NCI-H1092 (cell line): ENCODE measurements at regions not wholly inside any gene's neighbourhood (a gene's known extent, or its start where the extent isn't known, plus 50 kb on each side); places are given as distances from the start of the nearest gene placed in this dataset.
"Not testable (repeated sequence)": the region's sequence is repeated elsewhere in the genome, so short reads cannot be mapped to it uniquely, and the experiment has no call there.

Source experiments
- DNase-seq: peaks from one replicate; lab custom pipeline; 2025; lab: John Stamatoyannopoulos, UW

DNA sequence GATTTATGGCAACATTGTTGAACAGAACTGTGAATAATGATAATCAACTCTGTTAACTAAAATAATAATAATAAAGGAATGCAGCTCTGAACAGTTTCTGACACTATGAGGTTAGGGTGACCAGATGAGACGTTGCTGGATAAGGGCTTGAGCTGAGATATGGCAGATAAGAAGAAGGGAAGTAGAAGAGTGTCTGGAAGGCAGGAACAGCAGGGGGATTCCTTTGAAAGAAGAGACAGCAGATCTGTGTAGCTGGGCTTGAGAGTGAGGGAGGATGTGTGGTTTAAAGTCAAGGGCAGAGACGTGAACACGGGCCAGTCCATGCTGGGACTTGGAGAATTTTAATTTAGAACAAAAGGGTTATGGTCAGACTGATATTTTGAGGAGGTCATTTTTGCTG, 273.1 kb upstream of the SLC14A2 start:
- DNase-seq: no peak

DNA sequence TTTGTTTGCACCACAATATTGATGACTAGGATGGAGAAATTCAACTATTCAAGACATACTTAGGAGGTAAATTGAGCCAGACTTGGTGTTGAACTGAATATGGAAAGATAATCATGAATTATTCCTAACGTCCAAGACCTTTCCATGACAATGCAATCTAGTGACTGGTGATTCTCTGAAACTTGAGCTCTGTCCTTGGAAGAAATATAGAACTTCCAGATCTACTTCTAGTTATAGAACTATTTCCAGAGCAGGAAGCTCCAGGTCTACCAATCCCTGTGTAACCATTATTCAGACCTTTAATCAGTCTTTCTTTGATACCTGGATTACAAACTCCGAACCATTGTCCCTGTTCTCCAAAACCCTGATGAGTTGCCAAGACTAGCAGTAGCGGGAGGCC, 272.6 kb upstream of the SLC14A2 start:
- no peak for DNase-seq

DNA sequence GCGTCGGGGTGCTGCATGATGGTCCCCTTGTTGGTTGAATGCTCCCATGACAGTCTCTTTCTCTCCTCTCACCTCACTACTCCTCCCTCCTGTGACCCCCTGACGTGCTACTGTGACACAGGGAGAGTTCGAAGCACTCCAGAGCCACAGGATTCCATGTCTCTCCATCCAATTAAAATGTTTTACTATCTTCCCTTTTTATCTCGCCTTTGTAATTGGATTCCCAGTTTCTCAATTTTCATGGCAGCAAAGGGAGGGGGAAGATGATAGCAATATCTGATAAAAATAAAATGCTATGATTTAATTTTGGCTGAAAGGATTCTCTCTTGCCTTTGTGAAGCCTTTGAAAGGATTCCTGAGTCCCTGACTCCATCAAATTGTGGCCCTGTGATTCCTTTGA, 271.9 kb upstream of the SLC14A2 start:
- DNase-seq: no peak

DNA sequence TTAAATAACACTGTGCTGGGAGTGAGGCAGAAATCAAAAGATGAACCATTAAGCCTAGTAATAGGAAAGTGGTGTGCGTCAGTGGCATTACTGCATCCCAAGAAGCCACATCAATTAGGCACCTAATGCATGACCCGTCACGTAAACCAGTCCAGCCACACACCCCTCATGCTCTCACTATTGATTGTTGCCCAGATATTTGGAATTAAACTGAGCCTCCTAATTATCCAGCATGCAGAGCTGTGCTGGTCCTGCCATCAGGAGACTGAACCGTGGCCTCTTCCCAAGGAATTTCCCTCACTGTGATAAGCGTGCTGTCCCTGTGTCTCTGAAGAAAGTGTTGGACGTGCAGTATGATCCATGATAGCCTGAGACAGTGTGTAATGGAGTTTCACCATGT, 270.6 kb upstream of the SLC14A2 start:
- not testable (repeated sequence) for DNase-seq

DNA sequence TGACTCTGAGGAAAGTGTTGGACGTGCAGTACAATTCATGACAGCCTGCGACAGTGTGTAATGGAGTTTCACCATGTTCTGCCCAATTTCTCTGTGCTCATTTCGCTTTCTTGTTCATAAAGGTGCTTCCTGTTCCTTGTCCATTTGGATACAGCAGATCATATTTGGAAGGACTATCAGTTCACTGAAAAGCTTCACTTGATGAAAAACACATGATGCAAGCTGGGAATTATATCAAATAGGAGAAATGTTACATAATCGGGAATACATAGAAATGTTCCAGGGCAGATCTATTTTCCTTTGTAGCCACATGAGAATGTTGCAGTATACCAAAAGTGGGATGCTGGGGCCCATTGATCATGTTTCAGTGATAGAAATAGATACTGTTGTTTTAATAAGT, 266.3 kb upstream of the SLC14A2 start:
- no peak for DNase-seq

DNA sequence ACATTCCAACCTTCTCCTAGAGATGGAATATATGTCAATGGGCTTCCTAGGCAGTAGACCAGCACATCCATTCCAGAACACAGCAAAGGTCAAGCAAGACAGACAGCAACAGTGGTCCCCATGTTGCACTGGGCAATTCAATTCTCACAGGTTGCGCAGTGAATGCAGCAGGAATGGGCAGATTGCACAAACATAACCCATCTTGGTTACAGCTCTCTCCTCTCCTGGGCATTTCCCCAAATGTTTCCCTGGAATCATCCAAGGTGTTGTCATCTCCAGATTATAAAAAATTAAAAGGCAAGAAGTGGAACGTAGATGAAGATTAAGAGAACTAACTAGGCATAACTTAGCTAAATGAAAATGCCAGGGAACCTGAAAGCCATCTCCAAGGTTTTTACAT, 265.8 kb upstream of the SLC14A2 start:
- no peak for DNase-seq

DNA sequence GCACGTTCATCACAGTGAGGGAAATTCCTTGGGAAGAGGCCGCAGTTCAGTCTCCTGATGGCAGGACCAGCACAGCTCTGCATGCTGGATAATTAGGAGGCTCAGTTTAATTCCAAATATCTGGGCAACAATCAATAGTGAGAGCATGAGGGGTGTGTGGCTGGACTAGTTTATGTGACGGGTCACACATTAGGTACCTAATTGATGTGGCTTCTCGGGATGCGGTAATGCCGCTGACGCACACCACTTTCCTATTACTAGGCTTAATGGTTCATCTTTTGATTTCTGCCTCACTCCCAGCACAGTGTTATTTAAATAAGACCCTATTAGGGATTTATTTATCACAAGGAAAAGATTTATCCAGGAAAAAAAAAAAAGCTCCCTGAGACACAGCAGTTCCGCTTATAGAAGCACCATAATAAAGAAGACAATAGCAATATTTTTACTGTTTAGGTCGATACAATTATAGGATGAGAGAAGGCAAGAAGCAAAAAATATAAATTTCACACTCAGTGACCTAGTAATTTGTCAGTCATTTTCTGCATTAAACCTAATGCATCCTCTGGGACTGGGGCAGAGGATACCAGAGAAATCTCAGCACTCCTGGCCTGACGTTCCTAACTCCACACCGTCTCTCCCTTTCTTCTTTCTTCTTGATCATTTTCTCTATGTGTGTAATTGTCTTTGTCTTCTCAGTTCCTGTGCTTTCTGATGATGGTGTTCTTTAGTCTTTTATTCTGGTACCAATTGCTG, 264.7 kb upstream of the SLC14A2 start:
- DNase-seq: no peak

DNA sequence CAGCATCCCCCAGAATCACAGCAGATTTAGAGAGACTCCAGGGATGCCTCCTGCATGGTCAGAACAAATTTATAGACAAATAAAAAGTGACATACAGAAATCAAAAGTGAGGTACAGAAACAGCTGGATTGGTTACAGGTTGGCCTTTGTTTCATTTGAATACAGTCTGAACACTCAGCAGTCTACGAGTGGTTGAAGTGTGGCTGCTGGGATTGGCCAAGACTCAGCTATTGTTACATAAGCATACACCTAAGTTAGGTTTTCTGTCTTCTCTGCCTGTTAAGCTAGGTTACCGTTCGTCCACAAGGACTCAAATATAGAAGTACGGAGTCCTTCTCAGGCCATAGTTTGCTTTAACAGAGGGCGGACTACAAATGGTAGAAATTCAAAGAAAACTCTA, 262.4 kb upstream of the SLC14A2 start:
- DNase-seq: no peak

DNA sequence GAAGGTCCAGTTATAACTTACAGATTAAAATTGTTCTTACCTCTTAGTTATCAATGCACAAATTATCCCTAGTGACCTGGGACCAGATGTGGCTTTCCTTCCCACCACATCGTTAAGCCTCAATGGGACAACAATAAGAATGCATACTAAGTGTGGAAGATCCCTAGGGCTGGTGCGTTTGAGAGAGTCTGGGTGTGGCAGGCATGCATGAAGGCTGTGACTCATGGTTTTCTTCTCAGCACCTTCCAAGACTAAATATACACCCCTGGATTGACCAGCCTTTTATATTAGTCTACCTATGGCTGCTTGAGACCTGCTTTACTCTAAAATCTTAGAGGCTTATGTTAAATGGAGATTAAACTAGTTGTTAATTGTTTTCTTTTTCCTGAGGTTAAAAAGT, 261.7 kb upstream of the SLC14A2 start:
- DNase-seq: no peak

DNA sequence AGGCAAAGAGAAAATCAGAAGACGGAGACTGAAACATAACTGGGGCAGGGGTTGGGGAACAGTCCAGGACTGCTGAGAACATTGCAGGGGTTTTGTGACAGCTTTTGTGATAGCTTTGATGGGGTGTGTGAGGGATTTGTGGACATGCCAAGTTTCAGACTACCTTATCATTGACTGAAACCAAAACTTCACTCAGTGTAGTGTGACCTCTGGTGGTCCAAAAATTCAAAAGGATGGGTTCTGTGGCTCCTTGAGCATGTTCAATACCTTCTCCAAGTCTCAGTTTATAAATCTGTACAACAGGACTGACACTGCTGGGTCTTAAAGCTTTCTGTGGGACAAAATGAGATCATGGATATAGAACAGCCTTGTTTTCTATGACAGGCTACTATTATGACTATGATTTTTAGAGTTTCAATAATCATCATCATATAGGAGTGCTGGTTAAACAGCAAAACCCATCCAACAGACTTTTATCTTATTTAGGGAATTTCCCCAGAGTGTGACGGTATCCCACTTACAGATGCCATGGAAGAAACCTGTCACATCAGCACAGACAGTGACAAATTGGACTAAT, 259.2 kb upstream of the SLC14A2 start:
- DNase-seq: no peak

DNA sequence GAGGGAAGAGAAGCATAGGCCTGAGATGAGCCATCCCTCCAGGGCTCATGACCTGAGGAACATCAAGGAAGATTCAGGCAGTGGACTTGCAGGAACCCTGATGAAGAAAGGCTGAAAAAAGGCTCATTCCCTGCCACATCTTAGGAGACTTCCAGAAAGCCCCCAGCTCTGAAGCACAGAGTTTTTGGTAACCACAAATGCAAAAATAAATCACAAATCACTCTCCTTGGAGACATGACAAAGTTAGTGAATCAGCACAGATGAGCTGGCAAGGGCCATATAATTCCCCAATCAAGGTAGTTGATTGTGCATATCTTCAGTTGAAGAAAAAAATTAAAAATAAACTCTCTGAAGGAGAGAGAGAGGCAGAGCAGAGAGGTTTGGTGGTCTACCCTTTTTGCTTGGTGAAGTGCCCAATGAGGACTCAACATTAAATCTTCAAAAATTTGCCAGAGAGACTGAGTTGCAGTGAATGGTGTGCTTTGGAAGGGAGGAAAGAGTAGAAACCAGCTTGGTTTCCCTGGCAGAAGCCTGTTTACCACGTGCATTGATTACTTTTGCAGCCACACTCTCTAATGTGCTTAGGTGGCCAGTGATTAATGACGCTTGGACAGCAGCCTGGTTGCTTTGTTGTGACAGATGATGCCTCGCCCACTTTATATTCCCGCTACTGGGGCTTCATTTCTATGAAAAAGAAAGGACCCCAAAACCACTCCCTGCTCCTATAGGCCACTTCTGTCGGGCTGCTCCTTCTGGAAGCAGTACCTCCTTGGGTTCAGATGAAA, 257.4 kb upstream of the SLC14A2 start:
- DNase-seq: no peak

DNA sequence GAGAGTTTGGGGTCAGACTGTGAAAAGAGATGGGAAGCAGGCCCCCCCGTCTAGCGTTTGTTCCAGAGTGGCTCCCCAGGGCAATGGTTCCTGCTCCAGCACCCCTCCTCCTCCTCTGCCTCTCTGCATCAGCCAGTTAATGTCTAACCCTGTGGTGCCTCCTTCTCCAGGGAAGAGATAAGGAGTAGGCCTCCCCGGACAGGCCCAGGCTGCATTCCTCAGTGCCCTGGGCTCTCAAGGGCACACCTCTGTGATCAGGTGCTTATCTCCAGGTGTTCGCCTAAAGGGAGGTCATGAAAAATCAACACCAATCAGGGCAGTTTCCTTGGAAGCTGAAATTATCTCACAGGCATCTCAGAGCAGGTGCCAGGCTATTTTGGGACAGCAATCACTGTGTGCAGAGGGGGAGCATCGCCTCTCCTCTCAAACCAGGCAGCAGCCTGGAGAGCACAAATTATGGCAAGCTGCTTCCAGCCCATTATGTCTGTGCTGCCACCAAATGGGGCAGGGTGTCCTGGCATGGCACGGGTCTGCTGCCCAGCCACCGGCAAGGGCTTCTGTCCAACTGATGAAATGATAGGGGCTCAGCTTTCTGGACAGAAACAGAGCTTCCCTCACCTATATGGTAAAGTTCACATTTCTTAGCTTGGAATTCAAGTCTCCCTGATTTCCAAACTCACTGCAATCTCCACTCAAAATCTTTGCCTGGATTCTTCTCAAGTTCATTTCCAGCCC, 255.8 kb upstream of the SLC14A2 start:
- DNase-seq: no peak

DNA sequence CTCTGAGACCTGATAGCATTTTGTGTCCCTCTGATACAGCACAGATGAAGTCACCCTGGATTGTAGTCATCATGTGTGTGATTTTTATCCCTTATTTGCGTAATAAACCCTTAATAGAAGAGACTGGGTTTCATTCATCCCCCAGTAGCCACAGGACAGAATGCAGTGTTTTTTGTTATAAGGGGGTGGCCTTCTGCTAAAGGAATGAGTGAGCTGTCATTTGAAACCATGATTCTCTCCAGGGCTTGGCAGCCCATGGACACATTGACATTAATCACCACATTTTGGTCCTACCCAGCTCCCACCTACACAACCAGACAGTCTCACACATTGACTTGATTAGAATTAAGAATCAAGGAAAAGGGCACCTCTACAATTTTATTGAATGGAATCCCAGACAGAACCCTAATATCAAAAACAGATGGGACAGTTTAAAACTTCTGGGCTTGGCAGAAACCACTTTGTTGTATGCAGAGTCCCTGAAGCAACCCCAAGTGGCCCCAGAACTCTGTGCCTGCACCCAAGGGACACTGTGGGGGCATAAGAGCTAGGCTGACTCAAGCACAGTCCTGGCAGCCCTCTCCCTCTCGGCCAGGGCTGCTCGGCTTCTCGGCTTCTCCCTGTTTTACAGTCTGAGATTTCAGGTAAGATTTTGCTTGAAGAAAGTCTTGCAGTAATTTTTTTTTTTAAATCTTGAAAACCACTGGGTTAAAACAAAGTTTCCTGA, 254.0 kb upstream of the SLC14A2 start:
- DNase-seq: no peak

DNA sequence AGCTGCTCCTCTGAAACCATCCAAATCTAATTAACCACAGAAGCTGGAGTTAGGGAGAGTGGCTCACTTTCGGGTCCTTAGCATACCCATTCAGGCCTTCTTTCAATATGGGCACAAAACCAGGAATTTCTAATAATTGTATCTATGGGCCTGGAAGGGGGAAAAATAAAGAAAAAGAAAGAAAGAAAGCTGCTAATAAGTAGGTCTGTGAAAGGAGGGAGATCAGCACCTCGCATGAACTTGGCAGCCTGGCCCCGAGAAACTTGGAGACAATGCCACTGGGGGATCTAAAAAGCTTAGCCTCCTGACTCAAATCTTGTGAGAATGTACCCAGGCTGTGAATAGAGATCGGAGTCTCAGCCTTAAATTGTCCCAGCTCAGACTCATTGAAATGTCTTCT, 252.1 kb upstream of the SLC14A2 start:
- DNase-seq: no peak

DNA sequence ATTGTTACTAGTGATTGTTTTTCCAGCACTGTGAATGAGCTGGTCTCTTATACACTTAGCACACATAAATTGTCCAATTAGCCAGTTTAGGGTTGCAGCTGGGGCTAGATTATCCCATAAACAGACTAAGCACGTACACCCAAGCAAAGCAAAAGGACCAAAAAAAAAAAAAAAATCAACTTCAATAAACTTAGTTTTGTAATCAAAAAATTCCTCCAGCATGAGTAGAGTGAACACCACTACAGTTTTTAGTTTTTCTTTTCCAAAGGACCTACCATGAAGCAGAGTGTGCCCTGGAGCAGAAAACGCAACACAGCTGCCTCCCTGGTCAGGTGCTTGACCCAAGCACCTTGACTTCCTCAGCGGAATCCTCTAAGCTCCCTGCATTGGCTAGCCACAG, 249.4 kb upstream of the SLC14A2 start:
- no peak for DNase-seq

DNA sequence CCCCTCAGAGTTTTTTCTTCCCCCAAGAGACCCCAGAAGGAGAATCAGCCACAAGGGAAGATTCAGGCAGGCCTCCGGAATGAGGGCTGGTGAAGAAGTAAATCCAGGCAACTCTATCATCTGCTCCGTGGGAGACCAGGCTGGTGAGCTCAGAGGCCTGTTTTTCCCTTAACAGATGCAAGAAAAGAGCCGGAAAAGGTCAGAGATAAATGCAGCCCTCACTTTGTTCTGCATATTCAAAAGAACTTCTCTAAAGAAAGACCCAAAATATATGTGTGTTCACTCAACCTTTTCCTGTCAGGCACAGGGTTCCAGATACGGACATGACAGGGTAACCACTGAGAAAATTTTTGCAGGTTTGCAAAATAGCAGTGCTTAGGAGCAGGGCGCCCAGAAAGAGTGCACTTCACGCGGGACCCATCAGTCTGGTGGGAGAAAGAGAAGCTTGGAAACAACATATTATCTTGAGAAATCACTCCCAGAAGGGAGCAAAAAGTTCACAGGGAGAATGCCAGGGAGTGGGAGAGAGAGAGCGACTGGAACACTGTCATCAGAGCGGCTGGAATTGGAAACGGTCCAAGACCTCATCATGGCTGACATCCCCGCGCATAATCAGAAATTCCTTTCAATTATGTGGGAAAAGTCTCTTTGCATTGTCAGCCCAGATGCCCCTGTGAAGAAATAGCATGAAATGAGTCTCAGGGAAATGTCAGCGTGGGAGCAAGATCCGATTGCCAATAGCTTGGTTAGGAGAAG, 244.8 kb upstream of the SLC14A2 start:
- DNase-seq: no peak

DNA sequence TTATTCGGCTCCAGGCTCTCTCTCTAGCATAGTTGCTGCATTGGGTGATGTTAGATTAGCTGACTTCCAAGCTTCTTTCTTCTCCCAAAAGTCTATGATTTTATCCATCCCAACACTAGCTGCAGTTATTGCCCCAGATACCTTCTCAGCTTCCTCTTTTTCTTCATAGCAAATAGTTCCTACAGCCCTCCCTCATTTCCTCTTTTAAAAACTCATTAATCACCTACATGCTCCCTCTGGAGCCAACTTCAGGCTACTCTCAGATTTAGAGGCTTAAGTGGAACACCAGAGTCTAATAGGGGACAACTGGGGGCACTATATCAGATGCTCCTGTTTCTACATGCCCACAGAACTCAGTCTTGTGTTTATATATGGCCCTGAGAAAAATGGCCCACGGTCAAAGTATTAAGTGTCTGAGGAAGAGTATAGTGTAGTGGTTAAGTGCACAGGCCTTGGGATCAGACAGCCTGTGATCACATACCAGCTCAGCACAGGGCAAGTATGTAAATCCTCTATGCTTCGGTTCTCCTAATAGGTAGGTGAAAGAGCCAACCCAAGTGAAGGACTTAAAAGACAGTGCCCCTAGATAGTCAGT, 241.9 kb upstream of the SLC14A2 start:
- no peak for DNase-seq

DNA sequence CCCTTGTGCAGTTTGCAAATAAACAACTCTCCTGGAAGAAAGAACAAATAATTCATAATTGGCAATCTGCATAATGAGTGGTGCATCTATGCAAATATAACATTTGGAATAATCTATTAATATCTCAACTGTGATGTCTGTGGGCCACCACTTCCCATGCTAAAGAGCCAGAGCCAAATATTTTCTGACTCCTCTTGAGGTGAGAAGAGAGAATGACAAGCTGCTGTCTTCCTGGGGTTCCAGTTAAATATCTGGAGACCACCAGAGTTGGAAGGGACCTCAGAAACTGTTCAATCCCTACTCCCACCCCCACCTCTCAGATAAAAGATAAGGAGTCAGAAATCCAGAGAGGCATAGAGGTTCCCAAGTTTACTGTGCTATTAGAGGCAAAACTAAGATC, 241.0 kb upstream of the SLC14A2 start:
- DNase-seq: no peak

DNA sequence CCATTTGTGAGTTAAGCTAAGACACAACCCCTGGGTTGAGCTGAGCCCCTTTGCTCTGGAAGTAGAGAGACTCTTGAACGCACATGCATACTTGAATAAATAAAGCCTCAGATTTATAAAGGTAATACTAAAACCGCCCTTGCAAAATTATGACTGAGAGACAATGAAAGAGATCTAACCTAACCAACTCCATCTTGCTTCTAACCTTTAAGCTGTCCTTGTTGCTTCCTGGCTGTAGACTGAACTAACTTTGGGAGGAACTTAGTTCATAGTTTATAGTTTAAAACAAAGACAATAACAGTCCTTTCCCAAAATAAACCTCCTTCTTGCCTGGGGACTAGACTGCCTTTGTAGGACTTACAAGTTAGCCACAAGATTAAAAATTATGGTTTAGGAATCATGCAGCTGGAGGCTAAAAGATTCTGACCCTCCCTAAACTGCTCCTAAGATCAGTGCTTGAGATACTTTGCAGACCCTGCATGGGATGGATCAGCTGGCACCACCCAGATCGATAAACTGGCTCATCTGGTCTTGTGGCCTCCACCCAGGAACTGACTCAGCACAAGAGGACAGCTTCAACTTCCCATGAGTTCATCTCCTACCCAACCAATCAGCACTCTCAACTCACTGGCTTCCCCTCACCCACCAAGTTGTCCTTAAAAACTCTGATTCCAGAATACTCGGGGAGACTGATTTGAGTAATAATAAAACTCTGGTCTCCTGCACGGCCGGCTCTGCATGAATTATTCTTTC, 240.2 kb upstream of the SLC14A2 start:
- DNase-seq: no peak

DNA sequence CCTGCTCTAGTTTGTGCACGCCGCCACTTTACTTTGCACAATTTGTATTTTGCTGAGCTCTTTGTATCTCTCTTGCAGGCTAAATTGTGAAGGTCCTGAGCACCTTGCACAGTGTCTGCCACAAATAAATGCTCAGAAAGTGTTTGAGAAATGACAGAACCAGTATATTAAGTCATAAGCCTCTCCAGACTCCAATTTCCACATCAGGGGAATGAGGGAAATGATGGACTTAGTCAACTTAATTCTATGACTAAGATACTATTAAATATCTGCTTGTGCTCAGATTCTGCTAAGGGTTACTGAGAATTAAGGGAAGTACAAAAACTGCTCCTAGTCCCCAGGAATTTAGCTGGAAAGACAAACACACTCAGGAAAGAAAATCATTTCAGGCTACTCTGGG, 239.1 kb upstream of the SLC14A2 start:
- no peak for DNase-seq
